NOMO-1 treated with DMSO at 0.1 percent for 48 hours (cell line): ENCODE measurements at regions not wholly inside any gene's neighbourhood (a gene's known extent, or its start where the extent isn't known, plus 50 kb on each side); places are given as distances from the start of the nearest gene placed in this dataset.
"Not testable (repeated sequence)": the region's sequence is repeated elsewhere in the genome, so short reads cannot be mapped to it uniquely, and the experiment has no call there.

Experiments used
- DNase-seq: peaks from one replicate; lab custom pipeline; 2025; ENCODE audit not compliant: unreplicated experiment; lab: John Stamatoyannopoulos, UW

GRCh38 chr4:153873741-153874140, 84.9 kb upstream of the SFRP2 start:
- no peak for DNase-seq

DNA sequence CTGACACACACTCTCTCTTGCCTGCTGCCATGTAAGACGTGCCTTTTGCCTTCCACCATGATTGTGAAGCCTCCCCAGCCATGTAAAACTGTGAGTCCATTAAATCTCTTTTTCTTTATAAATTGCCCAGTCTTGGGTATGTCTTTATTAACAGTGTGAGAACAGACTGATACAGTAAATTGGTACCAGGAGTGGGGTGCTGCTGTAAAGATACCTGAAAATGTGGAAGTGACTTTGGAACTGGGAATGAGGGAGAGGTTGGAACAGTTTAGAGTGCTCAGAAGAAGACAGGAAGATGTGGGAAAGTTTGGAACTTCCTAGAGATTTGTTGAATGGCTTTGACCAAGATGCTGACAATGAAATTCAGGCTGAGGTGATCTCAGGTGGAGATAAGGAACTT, 77.9 kb upstream of the SFRP2 start:
- not testable (repeated sequence) for DNase-seq

DNA sequence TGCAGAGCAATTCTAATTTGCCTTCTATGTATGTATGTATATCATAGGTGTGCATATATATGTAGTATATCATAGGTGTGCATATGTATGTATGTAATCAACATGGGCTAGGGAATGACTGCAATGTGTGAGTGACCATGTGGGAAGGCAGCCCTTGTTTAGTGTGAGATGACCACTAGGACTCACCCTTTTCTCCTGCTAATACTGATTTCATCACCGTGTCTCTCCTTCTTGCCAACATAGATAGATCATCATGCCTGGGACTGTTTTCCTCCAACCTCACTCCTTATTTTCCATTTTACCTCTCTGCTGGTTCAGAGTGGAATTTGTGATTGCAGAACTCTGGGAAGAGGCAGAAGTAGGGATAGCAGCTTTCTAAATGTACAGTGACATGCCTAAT, 63.6 kb upstream of the SFRP2 start:
- no peak for DNase-seq

DNA sequence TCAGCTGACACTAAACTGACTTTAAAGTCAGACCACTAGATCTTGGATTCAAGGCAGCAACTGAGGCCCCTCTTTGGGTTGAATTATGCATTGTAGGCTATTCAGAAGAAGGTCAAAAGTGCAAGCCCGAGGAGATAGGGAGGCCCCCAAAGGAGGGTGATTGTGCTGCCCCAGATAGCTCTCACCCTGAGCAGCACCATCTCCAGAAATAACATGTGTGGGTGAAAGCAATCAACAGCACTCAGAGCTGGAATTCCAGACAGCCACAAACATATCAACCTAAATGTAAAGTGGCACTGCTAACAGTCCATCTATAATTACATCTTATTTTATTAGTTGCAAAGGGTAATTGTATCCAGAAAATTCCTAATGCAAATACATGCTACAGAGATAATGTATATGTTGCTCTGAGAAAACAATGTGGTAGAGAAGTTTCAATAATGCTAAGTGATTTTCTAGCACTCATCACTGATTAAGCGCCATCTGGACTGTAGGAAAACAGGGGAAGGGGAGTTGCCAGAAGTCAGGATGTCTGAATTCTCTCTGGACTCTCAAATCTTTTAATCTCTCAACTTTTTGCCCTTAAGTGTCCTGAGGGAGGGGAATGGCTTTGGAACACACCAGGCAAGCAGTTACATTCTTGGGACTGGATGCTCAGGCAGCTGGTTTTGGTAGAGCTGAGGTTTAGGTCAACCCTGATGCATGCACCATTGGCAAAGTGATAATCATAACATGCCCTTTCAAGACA, 61.8 kb upstream of the SFRP2 start:
- DNase-seq = no peak

DNA sequence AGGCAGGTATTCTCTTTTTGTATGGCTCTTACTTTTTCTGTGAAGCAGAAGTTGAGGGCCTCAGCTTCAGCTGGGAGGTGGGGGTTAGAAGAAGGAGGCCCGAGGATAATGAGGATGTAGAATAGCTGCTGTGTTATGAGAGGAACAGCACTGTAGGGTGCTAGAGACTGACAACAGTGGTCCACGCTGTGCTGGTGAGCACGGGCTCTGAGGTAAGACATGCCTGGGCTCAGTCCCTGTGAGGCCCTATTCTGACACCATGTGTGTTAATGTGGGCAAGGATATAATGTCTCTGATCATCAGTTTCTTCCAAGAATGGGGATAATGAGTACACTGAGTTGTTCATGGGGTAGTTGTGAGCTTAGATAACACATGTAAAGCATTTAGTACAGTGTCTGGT, 55.3 kb upstream of the SFRP2 start:
- no peak for DNase-seq
